Thyroid gland (tissue), 4 donors: ENCODE measurements at regions not wholly inside any gene's neighbourhood (a gene's known extent, or its start where the extent isn't known, plus 50 kb on each side); places are given as distances from the start of the nearest gene placed in this dataset.

Source experiments
- DNase-seq, 2 donors: peaks; one replicate each; pipeline ENCODE4 v3.0.0-alpha.2; 2019
- H3K27ac ChIP-seq, 3 donors: fragments of 200-600 bp; sonication (generic); 1 replicate in 2 of 3; 2 replicates in 1 of 3; pipeline ENCODE4 v1.5.1; 2016 to 2019; ENCODE audit warnings: mild to moderate bottlenecking in 1 of 3, moderate library complexity in 1 of 3
- H3K27me3 ChIP-seq: fragments of 200-600 bp; sonication (generic); one replicate; pipeline ENCODE4 v1.5.1; 2019
- H3K36me3 ChIP-seq, 2 donors: fragments of 200-600 bp; sonication (generic); one replicate each; pipeline ENCODE4 v1.5.1; 2016 to 2019
- H3K4me1 ChIP-seq, 2 donors: fragments of 200-600 bp; sonication (generic); one replicate each; pipeline ENCODE4 v1.5.1; 2017 to 2019
- H3K4me3 ChIP-seq, 3 donors: fragments of 200-600 bp; sonication (generic); replicated peaks in 1 of 3; 1 replicate in 2 of 3; 2 replicates in 1 of 3; pipeline ENCODE4 v1.5.1; 2016; ENCODE audit warnings: mild to moderate bottlenecking in 1 of 3
- H3K9me3 ChIP-seq: fragments of 200-600 bp; sonication (generic); one replicate; pipeline ENCODE4 v1.5.1; 2017
- CTCF ChIP-seq, 6 experiments: fragments of 200-600 bp in 3 of 6; fragments of 450-650 bp in 3 of 6; sonication (generic) in 3 of 6; IDR thresholded peaks; one replicate each; pipeline ENCODE4 v1.5.1; 2016 to 2019; ENCODE audit warnings: antibody characterized with exemption in 6 of 6, mild to moderate bottlenecking in 2 of 6, inconsistent platforms in 1 of 6, moderate library complexity in 1 of 6
- POLR2A ChIP-seq, 2 donors: fragments of 450-650 bp; IDR thresholded peaks; one replicate each; pipeline ENCODE4 v1.6.1; 2017; ENCODE audit warnings: antibody characterized with exemption in 2 of 2, mild to moderate bottlenecking in 2 of 2, moderate library complexity in 1 of 2
- WGBS, 2 donors: methylation state at CpG; one replicate each; pipeline ENCODE4 v1.1.5; 2017; 5-methylcytosine and 5-hydroxymethylcytosine counted together
- intact Hi-C: fragments of 100-400 bp; cut with DNase I; formaldehyde crosslinking; loops from one replicate; pipeline ENCODE4 v1.15.1; 2023

- no peaks in the 10 kb centered on the region for H3K9me3 ChIP-seq
- peaks cover 0 to 5% of the 10 kb centered on the region in 2 donors for H3K4me1 ChIP-seq
- no peak overlapping the region for H3K27ac ChIP-seq
- no peaks in the 10 kb centered on the region for H3K27me3 ChIP-seq
- H3K36me3 ChIP-seq: no peaks in the 10 kb centered on the region
- intact Hi-C loops: no loop called here
- no peak overlapping the region for H3K4me3 ChIP-seq
- WGBS, 2 donors: 72 to 73% methylated on average over 3 of the region's 3 CpGs
- DNase-seq: no peak
- TF ChIP-seq CTCF (IDR thresholded peaks at IDR 0.05): no peak
- TF ChIP-seq POLR2A (IDR thresholded peaks at IDR 0.05): no peak
Measured at GRCh38 chr16:73531021-73531420, 483.1 kb upstream of the ZFHX3 start.

GRCh38 chr16:73530529-73530928 lies 482.6 kb upstream of the ZFHX3 start:
- WGBS, 2 donors: 66 to 77% methylated on average over 1 of the region's 1 CpG
- H3K4me1 ChIP-seq: peaks cover 0 to 5% of the 10 kb centered on the region in 2 donors
- H3K4me3 ChIP-seq: no peak overlapping the region
- DNase-seq: no peak
- no peaks in the 10 kb centered on the region for H3K9me3 ChIP-seq
- no peak for TF ChIP-seq CTCF (IDR thresholded peaks at IDR 0.05)
- TF ChIP-seq POLR2A (IDR thresholded peaks at IDR 0.05): no peak
- H3K27me3 ChIP-seq: no peaks in the 10 kb centered on the region
- intact Hi-C loops: no loop called here
- no peaks in the 10 kb centered on the region for H3K36me3 ChIP-seq
- no peak overlapping the region for H3K27ac ChIP-seq

GRCh38 chr16:73529303-73530012 lies 481.5 kb upstream of the ZFHX3 start:
- WGBS, 2 donors: 92 to 93% methylated on average over 11 of the region's 11 CpGs
- Histone ChIP-seq H3K36me3 (no peaks in the 10 kb centered on the region), H3K9me3 (no peaks in the 10 kb centered on the region), H3K27me3 (no peaks in the 10 kb centered on the region), H3K4me1 (peaks cover 0 to 5% of the 10 kb centered on the region in 2 donors), H3K4me3 (no peak overlapping the region), H3K27ac (no peak overlapping the region)
- no peak for DNase-seq
- intact Hi-C loops: no loop called here
- TF ChIP-seq POLR2A (IDR thresholded peaks at IDR 0.05) (no peak), CTCF (IDR thresholded peaks at IDR 0.05) (no peak)

GRCh38 chr16:73527187-73527586 lies 479.3 kb upstream of the ZFHX3 start:
- H3K27ac ChIP-seq: no peak overlapping the region
- TF ChIP-seq CTCF (IDR thresholded peaks at IDR 0.05): peak in 2 of 6 experiments; percentile 19
- no peak for TF ChIP-seq POLR2A (IDR thresholded peaks at IDR 0.05)
- H3K4me1 ChIP-seq: peaks cover 0 to 5% of the 10 kb centered on the region in 2 donors
- WGBS, 2 donors: 62 to 78% methylated on average over 4 of the region's 4 CpGs
- no peaks in the 10 kb centered on the region for H3K9me3 ChIP-seq
- intact Hi-C loops: no loop called here
- DNase-seq: no peak
- no peaks in the 10 kb centered on the region for H3K27me3 ChIP-seq
- no peaks in the 10 kb centered on the region for H3K36me3 ChIP-seq
- H3K4me3 ChIP-seq: no peak overlapping the region

GRCh38 chr16:73526011-73526804 lies 478.3 kb upstream of the ZFHX3 start:
- no peak overlapping the region for H3K27ac ChIP-seq
- no peaks in the 10 kb centered on the region for H3K9me3 ChIP-seq
- no peaks in the 10 kb centered on the region for H3K27me3 ChIP-seq
- no peaks in the 10 kb centered on the region for H3K36me3 ChIP-seq
- WGBS, 2 donors: 89 to 91% methylated on average over 13 of the region's 13 CpGs
- intact Hi-C loops: no loop called here
- H3K4me1 ChIP-seq: peaks cover 0 to 4% of the 10 kb centered on the region in 2 donors
- no peak overlapping the region for H3K4me3 ChIP-seq
- no peak for TF ChIP-seq POLR2A (IDR thresholded peaks at IDR 0.05)
- TF ChIP-seq CTCF (IDR thresholded peaks at IDR 0.05): no peak
- DNase-seq: no peak
